ENCODE measurements at regions not wholly inside any gene's neighbourhood (a gene's known extent, or its start where the extent isn't known, plus 50 kb on each side); places are given as distances from the start of the nearest gene placed in this dataset.

- TF ChIP-seq, protein P1, sequence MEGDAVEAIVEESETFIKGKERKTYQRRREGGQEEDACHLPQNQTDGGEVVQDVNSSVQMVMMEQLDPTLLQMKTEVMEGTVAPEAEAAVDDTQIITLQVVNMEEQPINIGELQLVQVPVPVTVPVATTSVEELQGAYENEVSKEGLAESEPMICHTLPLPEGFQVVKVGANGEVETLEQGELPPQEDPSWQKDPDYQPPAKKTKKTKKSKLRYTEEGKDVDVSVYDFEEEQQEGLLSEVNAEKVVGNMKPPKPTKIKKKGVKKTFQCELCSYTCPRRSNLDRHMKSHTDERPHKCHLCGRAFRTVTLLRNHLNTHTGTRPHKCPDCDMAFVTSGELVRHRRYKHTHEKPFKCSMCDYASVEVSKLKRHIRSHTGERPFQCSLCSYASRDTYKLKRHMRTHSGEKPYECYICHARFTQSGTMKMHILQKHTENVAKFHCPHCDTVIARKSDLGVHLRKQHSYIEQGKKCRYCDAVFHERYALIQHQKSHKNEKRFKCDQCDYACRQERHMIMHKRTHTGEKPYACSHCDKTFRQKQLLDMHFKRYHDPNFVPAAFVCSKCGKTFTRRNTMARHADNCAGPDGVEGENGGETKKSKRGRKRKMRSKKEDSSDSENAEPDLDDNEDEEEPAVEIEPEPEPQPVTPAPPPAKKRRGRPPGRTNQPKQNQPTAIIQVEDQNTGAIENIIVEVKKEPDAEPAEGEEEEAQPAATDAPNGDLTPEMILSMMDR (IDR thresholded peaks at IDR 0.05; ENCODE audit: poor library complexity), result no peak
- TF ChIP-seq EZH2 (IDR thresholded peaks at IDR 0.05; ENCODE audit: borderline replicate concordance), result no peak
Measured at GRCh38 chr3:90241481-90241880, 1134.1 kb downstream of the EPHA3 start.

Data from hepatocyte (in vitro differentiated cells).